K562 (cell line): ENCODE measurements at regions not wholly inside any gene's neighbourhood (a gene's known extent, or its start where the extent isn't known, plus 50 kb on each side); places are given as distances from the start of the nearest gene placed in this dataset.

Source experiments
- ATAC-seq: fragments of 200-7000 bp; cut with Tn5 transposase; 3 replicates; pipeline ENCODE4 v1.9.1; 2020; ENCODE audit warnings: moderate library complexity
- BruUV-seq: library from RNA; stranded (reverse); fragments of 400-500 nt; replicated peaks from 2 replicates; lab custom pipeline; 2021; lab: Mats Ljungman, UMichigan
- CTCF ChIA-PET: fragments of 300-600 bp; formaldehyde crosslinking; extraction: SDS; loops from one replicate; lab custom pipeline; 2021; ENCODE audit warnings: low intra/inter-chr PET ratio; lab: Yijun Ruan, JAX
- POLR2A ChIA-PET: fragments of 300-600, 350-650 bp; sonication (Branson Sonifier 250); formaldehyde crosslinking; extraction: SDS; loops from one replicate; lab custom pipeline; 2021; ENCODE audit warnings: antibody characterized with exemption, inconsistent platforms; lab: Yijun Ruan, JAX
- DNase-seq, 4 experiments: peaks; one replicate each; pipeline versions ENCODE4 v3.0.0 to v3.0.0-alpha.2; 2011 to 2018; ENCODE audit warnings: low spot score in 3 of 4, mixed read lengths in 3 of 4; ENCODE audit errors: extremely low read depth in 1 of 4
- FAIRE-seq: peaks from 2 replicates; lab custom pipeline; 2011; peaks lifted over from hg19 to GRCh38; lab: Jason Lieb, UNC
- H2AFZ ChIP-seq: 2 replicates; pipeline ENCODE4 v1.6.0; 2011; ENCODE audit warnings: low read depth, low read length, control low read depth, inconsistent platforms
- H3K27ac ChIP-seq: fragments of 200-600 bp; 3 replicates; pipeline ENCODE4 v1.8.0; 2011; ENCODE audit warnings: low read depth, mild to moderate bottlenecking, control low read depth, inconsistent platforms, low read length, moderate library complexity, mixed read lengths; ENCODE audit errors: extremely low read depth
- H3K27me3 ChIP-seq, 2 experiments: fragments of 300-600 bp in 1 of 2; 2 replicates in 1 of 2; 3 replicates in 1 of 2; pipeline versions ENCODE4 v1.6.0 to v1.8.0; 2011; ENCODE audit warnings: inconsistent platforms in 2 of 2, low read length in 2 of 2, mild to moderate bottlenecking in 1 of 2, mixed read lengths in 1 of 2, moderate library complexity in 1 of 2; ENCODE audit not compliant: control insufficient read depth in 2 of 2, insufficient read depth in 2 of 2
- H3K36me3 ChIP-seq: fragments of 300-600 bp; 3 replicates; pipeline ENCODE4 v1.8.0; 2011; ENCODE audit warnings: mild to moderate bottlenecking, low read length, inconsistent platforms; ENCODE audit not compliant: control insufficient read depth, insufficient read depth
- H3K4me1 ChIP-seq, 2 experiments: fragments of 200-600 bp in 1 of 2; replicated peaks in 1 of 2; 2 replicates in 1 of 2; 3 replicates in 1 of 2; pipeline versions ENCODE4 v1.5.1 to v1.8.0; 2011; ENCODE audit warnings: inconsistent platforms in 2 of 2, low read length in 2 of 2, mild to moderate bottlenecking in 1 of 2, mixed read lengths in 1 of 2, moderate library complexity in 1 of 2; ENCODE audit not compliant: control insufficient read depth in 2 of 2, insufficient read depth in 2 of 2
- H3K4me2 ChIP-seq: 2 replicates; pipeline ENCODE4 v1.6.1; 2011; ENCODE audit warnings: low read length, control low read depth, inconsistent platforms, mixed read lengths; ENCODE audit not compliant: insufficient read depth
- H3K4me3 ChIP-seq: fragments of 200-600 bp; sonication (generic), shearing (Covaris generic); 2 replicates; pipeline ENCODE4 v1.5.1; 2016; ENCODE audit warnings: control low read depth, inconsistent platforms
- H3K79me2 ChIP-seq: fragments of 200-600 bp; 3 replicates; pipeline ENCODE4 v1.8.0; 2011; ENCODE audit warnings: low read length, inconsistent platforms; ENCODE audit not compliant: control insufficient read depth, insufficient read depth
- H3K9ac ChIP-seq, 2 experiments: 2 replicates each; pipeline versions ENCODE4 v1.6.0 to v1.6.1; 2011; ENCODE audit warnings: low read depth in 2 of 2, low read length in 2 of 2, control low read depth in 1 of 2, inconsistent platforms in 1 of 2, mild to moderate bottlenecking in 1 of 2, mixed read lengths in 1 of 2; ENCODE audit not compliant: insufficient read depth in 1 of 2
- H3K9me1 ChIP-seq: one replicate; pipeline ENCODE4 v1.6.0; 2011; ENCODE audit warnings: inconsistent platforms, mild to moderate bottlenecking, low read length, moderate library complexity; ENCODE audit not compliant: control insufficient read depth, insufficient read depth
- H3K9me3 ChIP-seq: replicated peaks from 2 replicates; pipeline ENCODE4 v1.5.1; 2011; ENCODE audit warnings: low read depth, low read length, inconsistent platforms; ENCODE audit not compliant: control insufficient read depth, insufficient read depth
- H4K20me1 ChIP-seq: replicated peaks from 2 replicates; pipeline ENCODE4 v1.6.1; 2011; ENCODE audit warnings: low read length, inconsistent platforms, mixed read lengths; ENCODE audit not compliant: control insufficient read depth, insufficient read depth
- CBX3 ChIP-seq, 2 experiments: IDR thresholded peaks; 1 replicate in 1 of 2; 2 replicates in 1 of 2; pipeline ENCODE4 v1.6.1; 2012; ENCODE audit warnings: inconsistent platforms in 2 of 2, low read length in 2 of 2, borderline replicate concordance in 1 of 2, control low read depth in 1 of 2
- CTCF ChIP-seq, 3 experiments: IDR thresholded peaks in 2 of 3; conservative IDR thresholded peaks in 1 of 3; 2 replicates each; pipeline ENCODE4 v1.5.1; 2011 to 2012; ENCODE audit warnings: low read length in 3 of 3, mild to moderate bottlenecking in 3 of 3, control low read depth in 2 of 3, improper control_type of control experiment in 1 of 3, inconsistent platforms in 1 of 3, low read depth in 1 of 3, mixed read lengths in 1 of 3, moderate library complexity in 1 of 3; ENCODE audit not compliant: insufficient read depth in 2 of 3
- HMGN3 ChIP-seq: IDR thresholded peaks from 2 replicates; pipeline ENCODE4 v1.6.1; 2011; ENCODE audit warnings: borderline replicate concordance, low read depth, mild to moderate bottlenecking, mixed read lengths, low read length; ENCODE audit not compliant: insufficient read length; ENCODE audit errors: extremely low read depth
- HNRNPL ChIP-seq: fragments of 200-400 bp; formaldehyde crosslinking; IDR thresholded peaks from 2 replicates; pipeline ENCODE4 v1.6.1; 2017; ENCODE audit warnings: low read depth, mild to moderate bottlenecking, low read length
- KHSRP ChIP-seq: fragments of 450-650 bp; IDR thresholded peaks from 2 replicates; pipeline ENCODE4 v1.6.1; 2017
- NRF1 ChIP-seq, 2 experiments: fragments of 450-650 bp; IDR thresholded peaks in 1 of 2; conservative IDR thresholded peaks in 1 of 2; 2 replicates each; pipeline ENCODE4 v1.6.1; 2014; ENCODE audit warnings: mild to moderate bottlenecking in 2 of 2
- PTTG1 ChIP-seq: fragments of 450-650 bp; IDR thresholded peaks from 2 replicates; pipeline ENCODE4 v1.6.1; 2016; ENCODE audit warnings: low read depth, mild to moderate bottlenecking, missing genetic modification characterization, missing compliant biosample characterization
- RHOXF2B ChIP-seq: fragments of 250-450 bp; sonication (Bioruptor Pico); conservative IDR thresholded peaks from 2 replicates; pipeline ENCODE4 v1.5.1; 2021
- ZBED1 ChIP-seq: IDR thresholded peaks from 2 replicates; pipeline ENCODE4 v1.6.1; 2014
- ZBTB43 ChIP-seq: sonication (generic); formaldehyde crosslinking; IDR thresholded peaks from 2 replicates; pipeline ENCODE4 v1.8.0; 2023; ENCODE audit warnings: mild to moderate bottlenecking, missing genetic modification reagents
- ZBTB8A ChIP-seq: fragments of 450-650 bp; IDR thresholded peaks from 2 replicates; pipeline ENCODE4 v1.6.1; 2018; ENCODE audit warnings: mild to moderate bottlenecking, moderate library complexity; ENCODE audit not compliant: partially characterized antibody
- ZNF217 ChIP-seq: sonication (generic); formaldehyde crosslinking; IDR thresholded peaks from 2 replicates; pipeline ENCODE4 v1.8.0; 2022; ENCODE audit warnings: mild to moderate bottlenecking, missing genetic modification reagents
- WGBS: fragments of 100-300 bp; shearing (Covaris generic); methylation state at CpG from one replicate; pipeline ENCODE4 v1.1.6; 2016; ENCODE audit warnings: low coverage, mixed read lengths; ENCODE audit not compliant: insufficient coverage; ENCODE audit errors: missing lambda C conversion rate; 5-methylcytosine and 5-hydroxymethylcytosine counted together
- in situ Hi-C: fragments of 300-500 bp; cut with MboI; formaldehyde crosslinking; loops from 4 replicates; pipeline ENCODE4 v1.15.0; 2018; ENCODE audit warnings: inconsistent platforms, mixed read lengths
- intact Hi-C: fragments of 100-400 bp; cut with micrococcal nuclease; formaldehyde crosslinking; loops from 2 replicates; pipeline ENCODE4 v1.14.2; 2022
- TF ChIP-seq, protein P1 (sequence below): fragments of 450-650 bp; conservative IDR thresholded peaks from 2 replicates; pipeline ENCODE4 v1.6.1; 2016; ENCODE audit warnings: missing genetic modification characterization, low read depth, mild to moderate bottlenecking, control low read depth, missing compliant biosample characterization

GRCh38 chr9:106062250-106062649 is 367.9 kb downstream of the TMEM38B start:
- no TSS peak for BruUV-seq
- ATAC-seq (no peak), FAIRE-seq (no peak), DNase-seq (no peak)
- Histone ChIP-seq H3K4me3 (no peak overlapping the region), H4K20me1 (no peaks in the 10 kb centered on the region), H3K27ac (no peak overlapping the region), H3K79me2 (no peaks in the 10 kb centered on the region), H3K36me3 (no peaks in the 10 kb centered on the region), H3K9me1 (no peaks in the 10 kb centered on the region), H2AFZ (no peak overlapping the region), H3K27me3 (no peaks in the 10 kb centered on the region), H3K4me2 (no peak overlapping the region), H3K9me3 (no peaks in the 10 kb centered on the region), H3K9ac (no peak overlapping the region)
- in situ Hi-C loops: no loop called here
- ChIA-PET CTCF (no interaction called here), POLR2A (no interaction called here)
- intact Hi-C loops: no loop called here
- no peak for TF ChIP-seq ZBTB43
- no peak for TF ChIP-seq HMGN3
- no peak for TF ChIP-seq CBX3 (IDR thresholded peaks at IDR 0.05; ENCODE audit: borderline replicate concordance in 1 of 2, low read length in 2 of 2)
- TF ChIP-seq, all 486 proteins: peak for 0
- no peaks in the 10 kb centered on the region for H3K4me1 ChIP-seq

DNA sequence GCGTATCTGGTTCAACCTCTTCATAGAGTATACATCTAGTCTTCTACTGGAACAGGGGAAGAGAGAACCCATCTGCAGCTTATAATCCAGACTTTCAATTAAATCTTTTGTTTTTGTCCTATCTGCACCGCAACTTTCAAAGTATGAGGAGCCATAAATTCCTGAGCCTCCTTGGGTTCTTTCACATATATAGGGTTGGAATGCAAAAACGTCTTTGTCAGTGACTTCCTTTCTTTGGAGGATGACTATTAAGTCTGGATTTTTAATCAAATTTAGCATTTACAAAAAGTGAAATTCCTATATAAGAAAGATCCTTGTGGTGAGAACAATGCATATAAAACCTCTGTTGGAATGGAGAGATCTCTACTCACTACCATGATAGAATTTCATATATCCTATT is 370.8 kb downstream of the TMEM38B start:
- CTCF ChIA-PET: no interaction called here
- FAIRE-seq: no peak

More for the DNA sequence above, 370.8 kb downstream of the TMEM38B start:
- H3K27ac ChIP-seq: no peak overlapping the region
- no peak for ATAC-seq
- no peaks in the 10 kb centered on the region for H3K27me3 ChIP-seq
- H2AFZ ChIP-seq: no peak overlapping the region
- TF ChIP-seq, protein P1, sequence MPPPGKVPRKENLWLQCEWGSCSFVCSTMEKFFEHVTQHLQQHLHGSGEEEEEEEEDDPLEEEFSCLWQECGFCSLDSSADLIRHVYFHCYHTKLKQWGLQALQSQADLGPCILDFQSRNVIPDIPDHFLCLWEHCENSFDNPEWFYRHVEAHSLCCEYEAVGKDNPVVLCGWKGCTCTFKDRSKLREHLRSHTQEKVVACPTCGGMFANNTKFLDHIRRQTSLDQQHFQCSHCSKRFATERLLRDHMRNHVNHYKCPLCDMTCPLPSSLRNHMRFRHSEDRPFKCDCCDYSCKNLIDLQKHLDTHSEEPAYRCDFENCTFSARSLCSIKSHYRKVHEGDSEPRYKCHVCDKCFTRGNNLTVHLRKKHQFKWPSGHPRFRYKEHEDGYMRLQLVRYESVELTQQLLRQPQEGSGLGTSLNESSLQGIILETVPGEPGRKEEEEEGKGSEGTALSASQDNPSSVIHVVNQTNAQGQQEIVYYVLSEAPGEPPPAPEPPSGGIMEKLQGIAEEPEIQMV (tag): no peak
- no peak for TF ChIP-seq NRF1 (conservative IDR thresholded peaks at IDR 0.05 in 1 of 2, IDR thresholded peaks at IDR 0.05 in 1 of 2)
- no peak for TF ChIP-seq KHSRP
- TF ChIP-seq RHOXF2B (CRISPR knock-in tag): no peak
- no peak for TF ChIP-seq ZBTB8A
- no peak for TF ChIP-seq ZBED1
- TF ChIP-seq HNRNPL: no peak
- TF ChIP-seq PTTG1 (tag): no peak
- TF ChIP-seq CTCF (IDR thresholded peaks at IDR 0.05 in 2 of 3, conservative IDR thresholded peaks at IDR 0.05 in 1 of 3; ENCODE audit: insufficient read depth in 2 of 3, low read depth in 1 of 3, low read length in 3 of 3): no peak
- TF ChIP-seq ZNF217 (CRISPR knock-in tag): no peak
- intact Hi-C loops: no loop called here
- no TSS peak for BruUV-seq
- no peaks in the 10 kb centered on the region for H3K9me1 ChIP-seq
- no peaks in the 10 kb centered on the region for H4K20me1 ChIP-seq
- no peaks in the 10 kb centered on the region for H3K9me3 ChIP-seq
- no peaks in the 10 kb centered on the region for H3K36me3 ChIP-seq
- H3K4me3 ChIP-seq: no peak overlapping the region
- H3K4me1 ChIP-seq: no peaks in the 10 kb centered on the region
- H3K79me2 ChIP-seq: no peaks in the 10 kb centered on the region
- no peak overlapping the region for H3K9ac ChIP-seq
- in situ Hi-C loops: no loop called here
- DNase-seq: no peak
- POLR2A ChIA-PET: no interaction called here
- WGBS: 0% methylated on average over 3 of the region's 3 CpGs
- no peak overlapping the region for H3K4me2 ChIP-seq
